GM12878 (cell line): ENCODE measurements at regions not wholly inside any gene's neighbourhood (a gene's known extent, or its start where the extent isn't known, plus 50 kb on each side); places are given as distances from the start of the nearest gene placed in this dataset.
"Not testable (repeated sequence)": the region's sequence is repeated elsewhere in the genome, so short reads cannot be mapped to it uniquely, and the experiment has no call there.

Experiments used
- ATAC-seq: fragments of 200-7000 bp; cut with Tn5 transposase; 3 replicates; pipeline ENCODE4 v1.9.1; 2020; ENCODE audit warnings: mild to moderate bottlenecking, moderate library complexity
- BruUV-seq: library from RNA; stranded (reverse); fragments of 400-500 nt; replicated peaks from 2 replicates; lab custom pipeline; 2021; lab: Mats Ljungman, UMichigan
- CTCF ChIA-PET: fragments of 300-600 bp; sonication (Branson Sonifier 250); formaldehyde crosslinking; extraction: SDS; loops from one replicate; lab custom pipeline; 2021; ENCODE audit warnings: inconsistent platforms; lab: Yijun Ruan, JAX
- POLR2A ChIA-PET: fragments of 350-600 bp; formaldehyde crosslinking; extraction: SDS; loops from one replicate; lab custom pipeline; 2021; ENCODE audit warnings: inconsistent platforms; lab: Charles Lee
- RAD21 ChIA-PET: fragments of 300-600 bp; sonication (Branson Sonifier 250); formaldehyde crosslinking; loops from one replicate; lab custom pipeline; 2023; ENCODE audit warnings: antibody characterized with exemption; ENCODE audit not compliant: unreplicated experiment; lab: Charles Lee
- SMC1A ChIA-PET: fragments of 300-600 bp; sonication (Branson Sonifier 250); formaldehyde crosslinking; loops from one replicate; lab custom pipeline; 2023; ENCODE audit not compliant: unreplicated experiment, uncharacterized antibody; lab: Charles Lee
- DNase-seq: peaks from one replicate; pipeline ENCODE4 v3.0.0-alpha.2; 2011; ENCODE audit warnings: low read depth, low spot score
- FAIRE-seq: peaks from 3 replicates; lab custom pipeline; 2011; peaks lifted over from hg19 to GRCh38; lab: Jason Lieb, UNC
- H2AFZ ChIP-seq: 2 replicates; pipeline ENCODE4 v1.6.0; 2011; ENCODE audit warnings: low read depth, low read length, control low read depth; ENCODE audit not compliant: control insufficient read depth
- H3K27ac ChIP-seq: 2 replicates; pipeline ENCODE4 v1.5.1; 2011; ENCODE audit warnings: control low read depth; ENCODE audit not compliant: control insufficient read depth, insufficient read depth
- H3K27me3 ChIP-seq, 2 experiments: replicated peaks in 1 of 2; 2 replicates each; pipeline versions ENCODE4 v1.6.0 to v1.6.1; 2011; ENCODE audit warnings: low read length in 1 of 2; ENCODE audit not compliant: control insufficient read depth in 2 of 2, insufficient read depth in 2 of 2
- H3K36me3 ChIP-seq, 2 experiments: 2 replicates each; pipeline ENCODE4 v1.5.1; 2011; ENCODE audit warnings: low read length in 1 of 2; ENCODE audit not compliant: control insufficient read depth in 2 of 2, insufficient read depth in 2 of 2
- H3K4me1 ChIP-seq: 2 replicates; pipeline ENCODE4 v1.6.1; 2011; ENCODE audit warnings: mild to moderate bottlenecking, low read length, moderate library complexity, mixed read lengths; ENCODE audit not compliant: control insufficient read depth, insufficient read depth
- H3K4me2 ChIP-seq: 2 replicates; pipeline ENCODE4 v1.6.0; 2011; ENCODE audit warnings: control low read depth; ENCODE audit not compliant: control insufficient read depth, insufficient read depth
- H3K4me3 ChIP-seq: fragments of 200-600 bp; sonication (generic); 2 replicates; pipeline ENCODE4 v1.5.1; 2016
- H3K79me2 ChIP-seq: 2 replicates; pipeline ENCODE4 v1.6.0; 2011; ENCODE audit warnings: low read length; ENCODE audit not compliant: control insufficient read depth, insufficient read depth
- H3K9ac ChIP-seq: 2 replicates; pipeline ENCODE4 v1.8.0; 2011; ENCODE audit warnings: low read length, control low read depth, mixed read lengths; ENCODE audit not compliant: control insufficient read depth, insufficient read depth
- H3K9me3 ChIP-seq: replicated peaks from 3 replicates; pipeline ENCODE4 v1.5.1; 2011; ENCODE audit warnings: mild to moderate bottlenecking, low read length; ENCODE audit not compliant: control insufficient read depth, insufficient read depth
- H4K20me1 ChIP-seq: 2 replicates; pipeline ENCODE4 v1.6.0; 2011; ENCODE audit not compliant: control insufficient read depth, insufficient read depth
- RAD21 ChIP-seq: IDR thresholded peaks from 2 replicates; pipeline ENCODE4 v1.6.1; 2011; ENCODE audit warnings: mild to moderate bottlenecking, low read depth, low read length, moderate library complexity; ENCODE audit not compliant: insufficient read depth
- WGBS: methylation state at CpG from one replicate; pipeline ENCODE4 v1.1.6; 2016; ENCODE audit warnings: low lambda C conversion rate; ENCODE audit not compliant: insufficient replicate concordance, insufficient coverage; ENCODE audit errors: missing lambda C conversion rate; 5-methylcytosine and 5-hydroxymethylcytosine counted together
- in situ Hi-C: fragments of 300-500 bp; cut with MboI; formaldehyde crosslinking; loops from 9 replicates; pipeline ENCODE4 v1.14.3; 2018; ENCODE audit warnings: mixed read lengths
- intact Hi-C: fragments of 100-400 bp; cut with micrococcal nuclease; formaldehyde crosslinking; loops from one replicate; pipeline ENCODE4 v1.14.2; 2022; ENCODE audit not compliant: unreplicated experiment

DNA sequence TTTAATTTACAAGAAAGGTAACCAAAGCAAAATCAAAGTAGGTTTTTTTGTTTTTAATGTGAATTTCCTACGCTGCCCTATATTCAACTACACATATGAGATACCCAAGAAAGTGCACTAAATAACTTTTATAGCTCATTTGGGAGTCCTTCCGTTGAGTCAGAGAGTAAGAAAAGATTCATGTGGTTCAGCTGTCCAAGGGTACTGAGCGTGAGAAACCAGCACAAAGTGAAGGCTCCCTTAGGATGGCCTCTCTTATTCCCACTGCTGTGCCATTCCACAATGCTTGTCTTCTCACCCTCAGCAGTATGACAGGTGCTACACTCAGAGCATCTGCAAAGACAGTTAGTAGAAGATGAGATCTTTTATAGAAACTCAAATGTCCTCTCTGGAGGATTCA is 85.8 kb upstream of the POMZP3 start:
- H3K4me2 ChIP-seq, H3K27ac ChIP-seq, H3K36me3 ChIP-seq, RAD21 ChIA-PET, H2AFZ ChIP-seq, H4K20me1 ChIP-seq, CTCF ChIA-PET, DNase-seq, FAIRE-seq, BruUV-seq, intact Hi-C loops, H3K9ac ChIP-seq, in situ Hi-C loops, ATAC-seq, H3K4me1 ChIP-seq, H3K9me3 ChIP-seq, H3K27me3 ChIP-seq, POLR2A ChIA-PET, SMC1A ChIA-PET, H3K79me2 ChIP-seq, H3K4me3 ChIP-seq: not testable (repeated sequence)
- WGBS: 27% methylated on average over 3 of the region's 3 CpGs

DNA sequence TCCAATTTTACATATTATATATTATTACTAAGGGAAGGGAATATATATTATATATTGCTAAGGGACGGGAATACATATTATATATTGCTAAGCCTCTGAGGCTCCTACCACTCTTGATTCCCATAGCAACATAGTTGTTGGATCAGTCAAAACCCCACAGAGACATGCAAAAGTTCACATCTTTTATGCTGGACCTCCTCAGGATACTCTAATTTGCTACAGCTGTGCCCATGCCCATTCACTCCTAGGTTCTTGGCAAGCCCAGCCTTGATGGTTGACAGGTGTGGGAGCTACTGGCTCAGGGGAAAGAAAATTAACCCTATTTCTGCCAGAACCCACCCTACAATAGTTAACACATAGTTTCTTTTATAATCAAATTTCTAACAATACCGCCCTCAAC is 84.6 kb upstream of the POMZP3 start:
- DNase-seq, RAD21 ChIA-PET, H3K9ac ChIP-seq, H4K20me1 ChIP-seq, H3K4me1 ChIP-seq, H3K27ac ChIP-seq, in situ Hi-C loops, CTCF ChIA-PET, ATAC-seq, POLR2A ChIA-PET, FAIRE-seq, H3K9me3 ChIP-seq, SMC1A ChIA-PET, BruUV-seq, H3K27me3 ChIP-seq, H2AFZ ChIP-seq, H3K4me3 ChIP-seq, H3K36me3 ChIP-seq, H3K79me2 ChIP-seq, H3K4me2 ChIP-seq, intact Hi-C loops: not testable (repeated sequence)
- 77% methylated on average over 2 of the region's 2 CpGs for WGBS

DNA sequence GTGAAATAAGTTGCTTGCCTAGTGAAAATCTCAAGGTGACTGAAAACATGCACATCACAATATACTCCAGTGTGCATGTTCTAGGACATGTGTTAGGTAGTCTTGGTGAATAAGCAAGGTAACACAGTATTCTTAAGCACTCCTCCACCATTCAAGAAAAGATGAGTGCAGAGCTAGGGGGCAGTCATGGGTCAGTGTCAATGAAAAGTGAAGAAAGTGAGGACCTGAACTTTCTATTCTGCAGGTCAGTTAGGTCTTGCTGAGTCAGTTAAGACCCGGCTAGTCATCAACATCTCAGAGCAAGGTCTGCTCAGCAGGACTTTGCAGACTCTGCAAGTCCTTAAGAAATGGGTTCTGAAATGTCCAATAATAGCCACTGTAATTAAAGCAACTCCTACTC is 82.6 kb upstream of the POMZP3 start:
- H3K9me3 ChIP-seq, H3K9ac ChIP-seq, RAD21 ChIA-PET, CTCF ChIA-PET, DNase-seq, H3K27ac ChIP-seq, H3K79me2 ChIP-seq, H3K36me3 ChIP-seq, intact Hi-C loops, H3K4me2 ChIP-seq, H2AFZ ChIP-seq, FAIRE-seq, H3K27me3 ChIP-seq, H4K20me1 ChIP-seq, SMC1A ChIA-PET, H3K4me3 ChIP-seq, POLR2A ChIA-PET, H3K4me1 ChIP-seq, BruUV-seq, in situ Hi-C loops: not testable (repeated sequence)
- TF ChIP-seq RAD21: 0 out of 2 replicates have a peak, but pooled peaks have one; percentile 18
- WGBS: 13% methylated on average over 1 of the region's 1 CpG
- peak; percentile 47; the same call in 2 of the 3 replicates for ATAC-seq
